ENCODE measurements at regions not wholly inside any gene's neighbourhood (a gene's known extent, or its start where the extent isn't known, plus 50 kb on each side); places are given as distances from the start of the nearest gene placed in this dataset.

DNA sequence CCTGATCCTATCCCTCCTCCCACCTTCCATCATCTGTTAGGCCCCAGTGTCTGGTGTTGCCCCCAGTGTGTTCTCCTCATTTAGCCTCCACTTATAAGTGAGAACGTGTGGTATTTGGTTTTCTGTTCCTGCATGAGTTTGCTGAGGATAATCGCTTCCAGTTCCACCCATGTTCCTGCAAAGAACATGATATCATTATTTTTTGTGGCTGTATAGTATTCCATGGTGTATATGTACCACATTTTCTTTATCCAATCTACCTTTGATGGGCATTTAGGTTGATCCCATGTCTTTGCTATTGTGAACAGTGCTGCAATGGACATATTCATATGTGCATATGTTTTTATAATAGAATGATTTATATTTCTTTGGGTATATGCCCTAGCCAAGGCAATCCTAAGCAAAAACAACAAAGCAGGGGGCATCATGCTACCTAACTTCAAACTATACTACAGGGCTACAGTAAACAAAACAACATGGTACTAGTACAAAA is 142.9 kb downstream of the TNFSF18 start:
- no peaks in the 10 kb centered on the region for H3F3A ChIP-seq (ENCODE audit: low read depth)
- H3K4me3 Mint-ChIP-seq: no peak overlapping the region
- H3K9me3 ChIP-seq (ENCODE audit: low read depth): no peaks in the 10 kb centered on the region
- H3K27ac Mint-ChIP-seq: no peak overlapping the region
- H3K27ac ChIP-seq: no peak overlapping the region
- TF ChIP-seq, protein P1, sequence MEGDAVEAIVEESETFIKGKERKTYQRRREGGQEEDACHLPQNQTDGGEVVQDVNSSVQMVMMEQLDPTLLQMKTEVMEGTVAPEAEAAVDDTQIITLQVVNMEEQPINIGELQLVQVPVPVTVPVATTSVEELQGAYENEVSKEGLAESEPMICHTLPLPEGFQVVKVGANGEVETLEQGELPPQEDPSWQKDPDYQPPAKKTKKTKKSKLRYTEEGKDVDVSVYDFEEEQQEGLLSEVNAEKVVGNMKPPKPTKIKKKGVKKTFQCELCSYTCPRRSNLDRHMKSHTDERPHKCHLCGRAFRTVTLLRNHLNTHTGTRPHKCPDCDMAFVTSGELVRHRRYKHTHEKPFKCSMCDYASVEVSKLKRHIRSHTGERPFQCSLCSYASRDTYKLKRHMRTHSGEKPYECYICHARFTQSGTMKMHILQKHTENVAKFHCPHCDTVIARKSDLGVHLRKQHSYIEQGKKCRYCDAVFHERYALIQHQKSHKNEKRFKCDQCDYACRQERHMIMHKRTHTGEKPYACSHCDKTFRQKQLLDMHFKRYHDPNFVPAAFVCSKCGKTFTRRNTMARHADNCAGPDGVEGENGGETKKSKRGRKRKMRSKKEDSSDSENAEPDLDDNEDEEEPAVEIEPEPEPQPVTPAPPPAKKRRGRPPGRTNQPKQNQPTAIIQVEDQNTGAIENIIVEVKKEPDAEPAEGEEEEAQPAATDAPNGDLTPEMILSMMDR (IDR thresholded peaks at IDR 0.05): no peak
- TF ChIP-seq EZH2 (IDR thresholded peaks at IDR 0.05): no peak
- no peak for TF ChIP-seq EZH2phosphoT487 (IDR thresholded peaks at IDR 0.05)
- no peak overlapping the region for H3K4me2 ChIP-seq
- DNase-seq (ENCODE audit: low spot score): no peak
- no peaks in the 10 kb centered on the region for H4K20me1 ChIP-seq (ENCODE audit: low read depth)
- H3K4me3 ChIP-seq: no peak overlapping the region
- H3K9me3 Mint-ChIP-seq: peaks cover 2% of the 10 kb centered on the region
- H3K36me3 ChIP-seq: no peaks in the 10 kb centered on the region
- H3K4me1 Mint-ChIP-seq: no peaks in the 10 kb centered on the region
- H3K79me2 ChIP-seq (ENCODE audit: low read depth): no peaks in the 10 kb centered on the region
- no peak overlapping the region for H2AFZ ChIP-seq (replicated peaks)
- no peaks in the 10 kb centered on the region for H3K36me3 Mint-ChIP-seq
- no peaks in the 10 kb centered on the region for H3K27me3 Mint-ChIP-seq (ENCODE audit: insufficient read depth, low read depth)
- no peak overlapping the region for H3K9ac ChIP-seq
- H3K4me1 ChIP-seq: no peaks in the 10 kb centered on the region
- no peaks in the 10 kb centered on the region for H3K27me3 ChIP-seq

DNA sequence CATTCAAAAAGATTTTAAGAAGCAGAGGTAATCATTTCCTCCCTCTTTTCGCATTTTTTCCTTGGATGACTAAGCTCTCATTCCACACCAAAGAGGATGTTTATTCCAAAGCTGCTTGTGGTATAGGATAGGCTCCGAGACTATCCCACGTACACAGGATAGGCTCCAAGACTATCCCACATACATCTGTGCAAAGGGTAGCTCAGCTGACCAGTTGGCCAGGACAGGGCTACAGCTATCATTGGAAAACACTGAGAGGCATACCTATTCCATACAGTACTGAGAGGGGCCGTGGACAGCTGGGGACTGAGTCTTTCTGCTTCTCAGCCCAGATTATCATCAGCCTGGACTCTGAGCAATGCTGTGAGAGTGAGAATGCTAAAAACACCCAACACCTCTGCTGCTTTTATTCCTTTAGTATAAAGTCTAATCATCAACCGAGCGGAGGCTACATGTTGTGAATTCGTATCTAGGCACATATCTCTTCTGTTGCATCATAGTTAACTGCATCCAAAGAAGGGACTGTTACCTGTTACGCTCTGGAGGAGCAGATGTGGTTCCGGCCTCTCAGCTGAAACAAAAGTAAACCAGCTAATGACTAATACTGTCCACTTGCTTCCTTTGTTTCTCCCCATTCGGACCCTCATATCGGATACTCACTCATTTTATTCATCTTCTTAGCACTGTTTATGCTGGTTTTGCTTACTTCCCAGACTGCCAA is 141.0 kb downstream of the TNFSF18 start:
- Histone ChIP-seq H3K4me2 (no peak overlapping the region), H3K9ac (no peak overlapping the region), H3K27ac (no peak overlapping the region), H3F3A (ENCODE audit: low read depth) (no peaks in the 10 kb centered on the region), H3K9me3 (ENCODE audit: low read depth) (no peaks in the 10 kb centered on the region), H4K20me1 (ENCODE audit: low read depth) (no peaks in the 10 kb centered on the region), H3K36me3 (no peaks in the 10 kb centered on the region), H3K79me2 (ENCODE audit: low read depth) (no peaks in the 10 kb centered on the region), H3K27me3 (no peaks in the 10 kb centered on the region), H3K4me3 (no peak overlapping the region), H3K4me1 (no peaks in the 10 kb centered on the region), H2AFZ (replicated peaks) (no peak overlapping the region)
- no peak for TF ChIP-seq EZH2 (IDR thresholded peaks at IDR 0.05)
- TF ChIP-seq, protein P1 (IDR thresholded peaks at IDR 0.05): no peak
- no peak for TF ChIP-seq EZH2phosphoT487 (IDR thresholded peaks at IDR 0.05)
- Mint-ChIP-seq H3K4me3 (no peak overlapping the region), H3K9me3 (peaks cover 7% of the 10 kb centered on the region), H3K36me3 (no peaks in the 10 kb centered on the region), H3K4me1 (no peaks in the 10 kb centered on the region), H3K27ac (no peak overlapping the region), H3K27me3 (ENCODE audit: insufficient read depth, low read depth) (no peaks in the 10 kb centered on the region)
- DNase-seq (ENCODE audit: low spot score): no peak

DNA sequence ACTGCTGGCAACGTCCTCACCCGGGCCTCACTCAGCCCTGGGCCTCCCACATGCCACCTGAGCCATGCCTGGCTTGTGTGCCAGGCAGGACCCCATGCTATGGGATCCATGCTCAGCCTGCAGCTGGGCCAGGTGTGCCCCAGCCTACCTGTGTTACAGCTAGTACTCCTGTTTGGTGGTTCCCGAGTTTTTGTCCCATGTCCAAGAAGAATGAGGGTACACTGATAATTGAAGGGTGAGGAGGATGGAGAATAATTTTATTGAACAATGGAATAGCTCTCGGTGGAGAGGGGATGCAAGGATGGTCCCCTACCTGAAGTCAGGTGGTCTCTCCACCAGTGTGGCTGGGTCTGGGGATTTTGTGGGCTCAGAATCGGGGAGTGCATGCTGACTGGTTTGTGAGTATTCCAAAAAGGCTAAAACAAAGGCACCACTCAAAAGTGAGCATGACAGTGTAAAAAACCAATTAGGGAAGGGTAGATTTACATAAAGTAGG is 137.9 kb downstream of the TNFSF18 start:
- peaks cover 3% of the 10 kb centered on the region for H3K27me3 Mint-ChIP-seq (ENCODE audit: insufficient read depth, low read depth)
- no peaks in the 10 kb centered on the region for H3K36me3 ChIP-seq
- no peaks in the 10 kb centered on the region for H3K9me3 ChIP-seq (ENCODE audit: low read depth)
- H3K36me3 Mint-ChIP-seq: no peaks in the 10 kb centered on the region
- TF ChIP-seq EZH2 (IDR thresholded peaks at IDR 0.05) (no peak), EZH2phosphoT487 (IDR thresholded peaks at IDR 0.05) (no peak)
- TF ChIP-seq, protein P1 (IDR thresholded peaks at IDR 0.05): no peak
- no peaks in the 10 kb centered on the region for H4K20me1 ChIP-seq (ENCODE audit: low read depth)
- no peak overlapping the region for H3K27ac ChIP-seq
- H3K4me1 ChIP-seq: no peaks in the 10 kb centered on the region
- H3K4me1 Mint-ChIP-seq: no peaks in the 10 kb centered on the region
- no peaks in the 10 kb centered on the region for H3F3A ChIP-seq (ENCODE audit: low read depth)
- no peak overlapping the region for H3K4me2 ChIP-seq
- DNase-seq (ENCODE audit: low spot score): no peak
- H3K27ac Mint-ChIP-seq: no peak overlapping the region
- H3K4me3 Mint-ChIP-seq: no peak overlapping the region
- no peaks in the 10 kb centered on the region for H3K79me2 ChIP-seq (ENCODE audit: low read depth)
- H3K4me3 ChIP-seq: no peak overlapping the region
- no peak overlapping the region for H3K9ac ChIP-seq
- H3K27me3 ChIP-seq: no peaks in the 10 kb centered on the region
- peaks cover 7% of the 10 kb centered on the region for H3K9me3 Mint-ChIP-seq
- no peak overlapping the region for H2AFZ ChIP-seq (replicated peaks)
